ENCODE measurements at regions not wholly inside any gene's neighbourhood (a gene's known extent, or its start where the extent isn't known, plus 50 kb on each side); places are given as distances from the start of the nearest gene placed in this dataset.

DNA sequence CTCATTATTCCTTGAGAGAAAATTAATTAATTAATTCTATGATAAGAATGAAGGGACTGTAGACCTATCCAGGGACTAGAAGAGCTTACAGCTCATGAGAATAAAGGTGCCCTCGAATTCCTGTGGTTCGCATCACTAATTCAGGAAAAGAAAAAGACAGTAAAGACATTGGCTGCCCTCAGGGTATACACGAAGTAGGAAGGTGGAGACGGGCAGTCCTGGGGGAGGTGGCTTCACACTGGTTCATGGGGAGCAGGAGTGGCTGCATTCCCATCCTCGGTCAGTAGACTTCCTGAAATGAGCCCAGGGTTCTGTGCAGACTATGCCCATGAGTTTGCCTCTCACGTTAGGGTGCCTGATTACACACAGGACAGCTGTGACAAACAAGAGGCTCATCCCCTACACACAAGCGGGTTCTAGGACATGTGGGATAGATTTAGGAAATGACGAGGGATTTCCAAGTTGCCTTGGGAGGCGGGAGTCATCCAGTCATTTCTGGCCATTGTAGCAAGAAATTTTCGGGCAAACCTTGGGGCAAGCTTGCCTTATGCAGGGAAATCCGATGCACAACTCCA is 282.2 kb downstream of the CYP26B1 start:
- TF ChIP-seq, protein P1, sequence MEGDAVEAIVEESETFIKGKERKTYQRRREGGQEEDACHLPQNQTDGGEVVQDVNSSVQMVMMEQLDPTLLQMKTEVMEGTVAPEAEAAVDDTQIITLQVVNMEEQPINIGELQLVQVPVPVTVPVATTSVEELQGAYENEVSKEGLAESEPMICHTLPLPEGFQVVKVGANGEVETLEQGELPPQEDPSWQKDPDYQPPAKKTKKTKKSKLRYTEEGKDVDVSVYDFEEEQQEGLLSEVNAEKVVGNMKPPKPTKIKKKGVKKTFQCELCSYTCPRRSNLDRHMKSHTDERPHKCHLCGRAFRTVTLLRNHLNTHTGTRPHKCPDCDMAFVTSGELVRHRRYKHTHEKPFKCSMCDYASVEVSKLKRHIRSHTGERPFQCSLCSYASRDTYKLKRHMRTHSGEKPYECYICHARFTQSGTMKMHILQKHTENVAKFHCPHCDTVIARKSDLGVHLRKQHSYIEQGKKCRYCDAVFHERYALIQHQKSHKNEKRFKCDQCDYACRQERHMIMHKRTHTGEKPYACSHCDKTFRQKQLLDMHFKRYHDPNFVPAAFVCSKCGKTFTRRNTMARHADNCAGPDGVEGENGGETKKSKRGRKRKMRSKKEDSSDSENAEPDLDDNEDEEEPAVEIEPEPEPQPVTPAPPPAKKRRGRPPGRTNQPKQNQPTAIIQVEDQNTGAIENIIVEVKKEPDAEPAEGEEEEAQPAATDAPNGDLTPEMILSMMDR (IDR thresholded peaks at IDR 0.05), result no peak
- TF ChIP-seq ZFX (IDR thresholded peaks at IDR 0.05; ENCODE audit: borderline replicate concordance), result no peak
